ENCODE measurements at regions not wholly inside any gene's neighbourhood (a gene's known extent, or its start where the extent isn't known, plus 50 kb on each side); places are given as distances from the start of the nearest gene placed in this dataset.
A peak's percentile ranks its signal among the peaks of the same experiment; 100 is the strongest.

GRCh38 chr2:224325941-224326340, 76.0 kb downstream of the FAM124B start:
- in situ Hi-C loops (cut with MboI; ENCODE audit: low sequenced_read_pairs) = no loop called here
- Histone ChIP-seq H3K9me3 (no peaks in the 10 kb centered on the region), H3K27me3 (ENCODE audit: low read depth) (peaks cover 9% of the 10 kb centered on the region), H3K36me3 (replicated peaks) (no peaks in the 10 kb centered on the region), H3K4me3 (no peak overlapping the region), H3K4me1 (no peaks in the 10 kb centered on the region)
- DNase-seq (ENCODE audit: low spot score in 2 of 2) = no peak

GRCh38 chr2:224324604-224325003, 77.3 kb downstream of the FAM124B start:
- H3K27me3 ChIP-seq (ENCODE audit: low read depth) = peaks cover 15% of the 10 kb centered on the region
- no peaks in the 10 kb centered on the region for H3K9me3 ChIP-seq
- H3K4me1 ChIP-seq = no peaks in the 10 kb centered on the region
- in situ Hi-C loops (cut with MboI; ENCODE audit: low sequenced_read_pairs) = no loop called here
- H3K36me3 ChIP-seq (replicated peaks) = no peaks in the 10 kb centered on the region
- no peak for DNase-seq (ENCODE audit: low spot score in 2 of 2)
- no peak overlapping the region for H3K4me3 ChIP-seq

GRCh38 chr2:224320660-224321059, 81.2 kb downstream of the FAM124B start:
- no peaks in the 10 kb centered on the region for H3K9me3 ChIP-seq
- H3K4me1 ChIP-seq = no peaks in the 10 kb centered on the region
- no peaks in the 10 kb centered on the region for H3K36me3 ChIP-seq (replicated peaks)
- DNase-seq (ENCODE audit: low spot score in 2 of 2) = no peak
- no peak overlapping the region for H3K4me3 ChIP-seq
- in situ Hi-C loops (cut with MboI; ENCODE audit: low sequenced_read_pairs) = no loop called here
- H3K27me3 ChIP-seq (ENCODE audit: low read depth) = peaks cover 15% of the 10 kb centered on the region

GRCh38 chr2:224319750-224320149, 82.2 kb downstream of the FAM124B start:
- no peak for DNase-seq (ENCODE audit: low spot score in 2 of 2)
- Histone ChIP-seq H3K9me3 (no peaks in the 10 kb centered on the region), H3K4me3 (no peak overlapping the region), H3K36me3 (replicated peaks) (no peaks in the 10 kb centered on the region), H3K4me1 (no peaks in the 10 kb centered on the region), H3K27me3 (ENCODE audit: low read depth) (peaks cover 15% of the 10 kb centered on the region)
- in situ Hi-C loops (cut with MboI; ENCODE audit: low sequenced_read_pairs) = no loop called here

GRCh38 chr2:224312741-224313140, 89.2 kb downstream of the FAM124B start:
- Histone ChIP-seq H3K36me3 (replicated peaks) (no peaks in the 10 kb centered on the region), H3K4me1 (no peaks in the 10 kb centered on the region), H3K27me3 (ENCODE audit: low read depth) (no peaks in the 10 kb centered on the region), H3K9me3 (no peaks in the 10 kb centered on the region), H3K4me3 (no peak overlapping the region)
- in situ Hi-C loops (cut with MboI; ENCODE audit: low sequenced_read_pairs) = no loop called here
- no peak for DNase-seq (ENCODE audit: low spot score in 2 of 2)

- no peak for DNase-seq (ENCODE audit: low spot score in 2 of 2)
- H3K9me3 ChIP-seq = no peaks in the 10 kb centered on the region
- no peak overlapping the region for H3K4me3 ChIP-seq
- in situ Hi-C loops (cut with MboI; ENCODE audit: low sequenced_read_pairs) = no loop called here
- no peaks in the 10 kb centered on the region for H3K4me1 ChIP-seq
- H3K36me3 ChIP-seq (replicated peaks) = no peaks in the 10 kb centered on the region
- H3K27me3 ChIP-seq (ENCODE audit: low read depth) = no peaks in the 10 kb centered on the region
Observed at GRCh38 chr2:224310943-224311625, 90.8 kb downstream of the FAM124B start.

GRCh38 chr2:224309176-224309575, 92.7 kb downstream of the FAM124B start:
- in situ Hi-C loops (cut with MboI; ENCODE audit: low sequenced_read_pairs) = no loop called here
- DNase-seq (ENCODE audit: low spot score in 2 of 2) = no peak
- no peaks in the 10 kb centered on the region for H3K9me3 ChIP-seq
- H3K4me3 ChIP-seq = no peak overlapping the region
- H3K27me3 ChIP-seq (ENCODE audit: low read depth) = no peaks in the 10 kb centered on the region
- H3K36me3 ChIP-seq (replicated peaks) = no peaks in the 10 kb centered on the region
- H3K4me1 ChIP-seq = no peaks in the 10 kb centered on the region

GRCh38 chr2:224308272-224308911, 93.5 kb downstream of the FAM124B start:
- no peaks in the 10 kb centered on the region for H3K9me3 ChIP-seq
- H3K27me3 ChIP-seq (ENCODE audit: low read depth) = no peaks in the 10 kb centered on the region
- H3K4me3 ChIP-seq = no peak overlapping the region
- in situ Hi-C loops (cut with MboI; ENCODE audit: low sequenced_read_pairs) = no loop called here
- H3K4me1 ChIP-seq = no peaks in the 10 kb centered on the region
- DNase-seq (ENCODE audit: low spot score in 2 of 2) = no peak
- H3K36me3 ChIP-seq (replicated peaks) = no peaks in the 10 kb centered on the region

- Histone ChIP-seq H3K4me3 (no peak overlapping the region), H3K9me3 (no peaks in the 10 kb centered on the region), H3K27me3 (ENCODE audit: low read depth) (no peaks in the 10 kb centered on the region), H3K4me1 (no peaks in the 10 kb centered on the region), H3K36me3 (replicated peaks) (no peaks in the 10 kb centered on the region)
- no peak for DNase-seq (ENCODE audit: low spot score in 2 of 2)
- in situ Hi-C loops (cut with MboI; ENCODE audit: low sequenced_read_pairs) = no loop called here
Observed at GRCh38 chr2:224302952-224303351, 99.0 kb downstream of the FAM124B start.

GRCh38 chr2:224293976-224294375, 107.9 kb downstream of the FAM124B start:
- H3K4me1 ChIP-seq = peaks cover 7% of the 10 kb centered on the region
- DNase-seq (ENCODE audit: low spot score in 2 of 2) = peak; percentile 19 to 38
- in situ Hi-C loops (cut with MboI; ENCODE audit: low sequenced_read_pairs) = no loop called here

GRCh38 chr2:224287531-224287930, 114.4 kb downstream of the FAM124B start:
- Histone ChIP-seq H3K27me3 (ENCODE audit: low read depth) (peaks cover 6% of the 10 kb centered on the region), H3K36me3 (replicated peaks) (no peaks in the 10 kb centered on the region), H3K4me3 (no peak overlapping the region), H3K4me1 (no peaks in the 10 kb centered on the region), H3K9me3 (no peaks in the 10 kb centered on the region)
- no peak for DNase-seq (ENCODE audit: low spot score in 2 of 2)
- in situ Hi-C loops (cut with MboI; ENCODE audit: low sequenced_read_pairs) = loop anchor here (10.0 kb wide), 1 partner anchor 293 kb away; no protein-coding TSS in a partner anchor

More at GRCh38 chr2:224293976-224294375, 107.9 kb downstream of the FAM124B start:
- Histone ChIP-seq H3K4me3 (no peak overlapping the region), H3K27me3 (ENCODE audit: low read depth) (no peaks in the 10 kb centered on the region), H3K36me3 (replicated peaks) (no peaks in the 10 kb centered on the region), H3K9me3 (no peaks in the 10 kb centered on the region)

- Histone ChIP-seq H3K36me3 (replicated peaks) (no peaks in the 10 kb centered on the region), H3K4me3 (no peak overlapping the region), H3K9me3 (no peaks in the 10 kb centered on the region), H3K4me1 (no peaks in the 10 kb centered on the region), H3K27me3 (ENCODE audit: low read depth) (peaks cover 6% of the 10 kb centered on the region)
- in situ Hi-C loops (cut with MboI; ENCODE audit: low sequenced_read_pairs) = loop anchor here (10.0 kb wide), 1 partner anchor 292 kb away; no protein-coding TSS in a partner anchor
- no peak for DNase-seq (ENCODE audit: low spot score in 2 of 2)
Observed at GRCh38 chr2:224286923-224287322, 115.0 kb downstream of the FAM124B start.

GRCh38 chr2:224284134-224284946, 117.6 kb downstream of the FAM124B start:
- in situ Hi-C loops (cut with MboI; ENCODE audit: low sequenced_read_pairs) = loop anchor here (10.0 kb wide), 1 partner anchor 290 kb away; no protein-coding TSS in a partner anchor
- peak; percentile 20 to 31 for DNase-seq (ENCODE audit: low spot score in 2 of 2)
- H3K36me3 ChIP-seq (replicated peaks) = no peaks in the 10 kb centered on the region

More at GRCh38 chr2:224284134-224284946, 117.6 kb downstream of the FAM124B start:
- no peaks in the 10 kb centered on the region for H3K4me1 ChIP-seq
- peaks cover 6% of the 10 kb centered on the region for H3K27me3 ChIP-seq (ENCODE audit: low read depth)
- no peaks in the 10 kb centered on the region for H3K9me3 ChIP-seq
- H3K4me3 ChIP-seq = no peak overlapping the region
